ENCODE measurements at regions not wholly inside any gene's neighbourhood (a gene's known extent, or its start where the extent isn't known, plus 50 kb on each side); places are given as distances from the start of the nearest gene placed in this dataset.

GRCh38 chr5:33334829-33335228 is 105.9 kb upstream of the TARS1 start:
- no peak for DNase-seq

GRCh38 chr5:33336891-33337636 is 103.7 kb upstream of the TARS1 start:
- no peak for DNase-seq

GRCh38 chr5:33337637-33337992 is 103.2 kb upstream of the TARS1 start:
- DNase-seq: no peak

GRCh38 chr5:33338336-33339110 is 102.2 kb upstream of the TARS1 start:
- no peak for DNase-seq

- DNase-seq: no peak
These were observed 101.4 kb upstream of the TARS1 start for GRCh38 chr5:33339413-33339812.

GRCh38 chr5:33340195-33340594 is 100.6 kb upstream of the TARS1 start:
- no peak for DNase-seq

GRCh38 chr5:33341351-33341750 is 99.4 kb upstream of the TARS1 start:
- DNase-seq: no peak

GRCh38 chr5:33343676-33344327 is 97.0 kb upstream of the TARS1 start:
- no peak for DNase-seq

GRCh38 chr5:33346534-33346933 is 94.2 kb upstream of the TARS1 start:
- no peak for DNase-seq

- DNase-seq: no peak
These were observed 79.0 kb upstream of the TARS1 start for GRCh38 chr5:33361781-33362180.

- no peak for DNase-seq
These were observed 77.8 kb upstream of the TARS1 start for GRCh38 chr5:33362915-33363314.

GRCh38 chr5:33363537-33363936 is 77.2 kb upstream of the TARS1 start:
- DNase-seq: no peak

- no peak for DNase-seq
These were observed 76.4 kb upstream of the TARS1 start for GRCh38 chr5:33364406-33364805.

- no peak for DNase-seq
These were observed 73.3 kb upstream of the TARS1 start for GRCh38 chr5:33367416-33367815.

- no peak for DNase-seq
These were observed 71.0 kb upstream of the TARS1 start for GRCh38 chr5:33369485-33370465.

GRCh38 chr5:33370466-33370859 is 70.3 kb upstream of the TARS1 start:
- no peak for DNase-seq

GRCh38 chr5:33371660-33372059 is 69.1 kb upstream of the TARS1 start:
- DNase-seq: no peak

- no peak for DNase-seq
These were observed 67.9 kb upstream of the TARS1 start for GRCh38 chr5:33372721-33373472.

- DNase-seq: no peak
These were observed 64.9 kb upstream of the TARS1 start for GRCh38 chr5:33375900-33376299.

- no peak for DNase-seq
These were observed 61.0 kb upstream of the TARS1 start for GRCh38 chr5:33379757-33380156.

GRCh38 chr5:33381243-33381642 is 59.5 kb upstream of the TARS1 start:
- DNase-seq: no peak

Data from femur (tissue), 1 donor.